ENCODE measurements at regions not wholly inside any gene's neighbourhood (a gene's known extent, or its start where the extent isn't known, plus 50 kb on each side); places are given as distances from the start of the nearest gene placed in this dataset.

GRCh38 chr6:164325168-164325567 is 910.6 kb downstream of the QKI start:
- TF ChIP-seq CTCF (IDR thresholded peaks at IDR 0.05 in 4 of 5, conservative IDR thresholded peaks at IDR 0.05 in 1 of 5) (no peak), POLR2A (IDR thresholded peaks at IDR 0.05) (no peak)

All from gastrocnemius medialis (tissue), 4 donors.